ENCODE measurements at regions not wholly inside any gene's neighbourhood (a gene's known extent, or its start where the extent isn't known, plus 50 kb on each side); places are given as distances from the start of the nearest gene placed in this dataset.
A peak's percentile ranks its signal among the peaks of the same experiment; 100 is the strongest.

GRCh38 chr1:8133657-8134430 lies 107.7 kb upstream of the ERRFI1 start:
- no peaks in the 10 kb centered on the region for H3K36me3 ChIP-seq (ENCODE audit: low read depth, low read length)
- BruUV-seq (replicated peaks), result no TSS peak
- H3K27ac ChIP-seq (ENCODE audit: low read length), result peak overlapping the region; percentile 53
- H3K4me2 ChIP-seq (ENCODE audit: low read length), result peak overlapping the region; percentile 27
- no peak overlapping the region for H3K4me3 ChIP-seq (ENCODE audit: low read length)
- intact Hi-C loops (cut with micrococcal nuclease), result no loop called here
- DNase-seq (peak; percentile 40), ATAC-seq (peak; percentile 66)
- H3K9me2 ChIP-seq (replicated peaks; ENCODE audit: low read length), result no peaks in the 10 kb centered on the region
- 0 out of 2 replicates have a peak overlapping the region, but pooled peaks have one; percentile 20 for H3K9ac ChIP-seq (ENCODE audit: low read length)
- H2AFZ ChIP-seq (ENCODE audit: low read length), result no peak overlapping the region
- H3K79me2 ChIP-seq (ENCODE audit: low read length), result no peaks in the 10 kb centered on the region
- peaks cover 34% of the 10 kb centered on the region for H3K4me1 ChIP-seq (ENCODE audit: insufficient read depth, low read length)
- TF ChIP-seq EZH2phosphoT487 (IDR thresholded peaks at IDR 0.05; ENCODE audit: borderline replicate concordance, low read length), result no peak
- TF ChIP-seq EZH2 (IDR thresholded peaks at IDR 0.05; ENCODE audit: low read length, unreplicated experiment), result no peak
- TF ChIP-seq, protein P1, sequence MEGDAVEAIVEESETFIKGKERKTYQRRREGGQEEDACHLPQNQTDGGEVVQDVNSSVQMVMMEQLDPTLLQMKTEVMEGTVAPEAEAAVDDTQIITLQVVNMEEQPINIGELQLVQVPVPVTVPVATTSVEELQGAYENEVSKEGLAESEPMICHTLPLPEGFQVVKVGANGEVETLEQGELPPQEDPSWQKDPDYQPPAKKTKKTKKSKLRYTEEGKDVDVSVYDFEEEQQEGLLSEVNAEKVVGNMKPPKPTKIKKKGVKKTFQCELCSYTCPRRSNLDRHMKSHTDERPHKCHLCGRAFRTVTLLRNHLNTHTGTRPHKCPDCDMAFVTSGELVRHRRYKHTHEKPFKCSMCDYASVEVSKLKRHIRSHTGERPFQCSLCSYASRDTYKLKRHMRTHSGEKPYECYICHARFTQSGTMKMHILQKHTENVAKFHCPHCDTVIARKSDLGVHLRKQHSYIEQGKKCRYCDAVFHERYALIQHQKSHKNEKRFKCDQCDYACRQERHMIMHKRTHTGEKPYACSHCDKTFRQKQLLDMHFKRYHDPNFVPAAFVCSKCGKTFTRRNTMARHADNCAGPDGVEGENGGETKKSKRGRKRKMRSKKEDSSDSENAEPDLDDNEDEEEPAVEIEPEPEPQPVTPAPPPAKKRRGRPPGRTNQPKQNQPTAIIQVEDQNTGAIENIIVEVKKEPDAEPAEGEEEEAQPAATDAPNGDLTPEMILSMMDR (conservative IDR thresholded peaks at IDR 0.05; ENCODE audit: low read depth, low read length), result no peak
- H4K20me1 ChIP-seq (ENCODE audit: low read length), result no peaks in the 10 kb centered on the region
- H3F3A ChIP-seq (ENCODE audit: low read length, unreplicated experiment), result peaks cover 5% of the 10 kb centered on the region
- ChIA-PET CTCF (interaction anchor here (0.7 kb wide), 1 partner anchor 219 kb away, joined by 4 read pairs; no protein-coding TSS in a partner anchor), POLR2A (ENCODE audit: unreplicated experiment) (interaction anchor here (0.7 kb wide), 2 partner anchors 17 to 42 kb away, joined by 13 to 17 read pairs; no protein-coding TSS in a partner anchor)
- H3K27me3 ChIP-seq (ENCODE audit: low read length), result no peaks in the 10 kb centered on the region
- H3K9me3 ChIP-seq (ENCODE audit: low read length), result no peaks in the 10 kb centered on the region

DNA sequence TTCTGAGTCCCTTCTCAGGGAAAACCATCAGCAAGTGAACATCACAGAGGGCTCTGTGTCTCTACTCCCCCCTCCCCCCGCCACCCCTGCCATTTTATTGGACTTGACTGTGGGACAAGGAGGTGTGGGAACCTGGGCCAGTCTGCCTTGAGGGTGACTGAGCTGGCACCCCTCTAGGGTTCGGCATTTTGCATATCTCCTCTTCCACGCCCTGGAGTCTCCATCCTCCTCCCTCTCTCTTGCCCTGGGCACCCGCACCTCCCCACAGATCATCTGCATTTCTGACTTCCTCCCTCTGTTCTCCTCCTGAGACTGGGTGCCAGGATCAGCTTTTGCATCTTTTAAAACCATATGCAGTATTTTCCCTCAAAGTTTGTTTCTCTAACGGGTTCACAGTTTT lies 107.1 kb upstream of the ERRFI1 start:
- TF ChIP-seq EZH2phosphoT487 (IDR thresholded peaks at IDR 0.05; ENCODE audit: borderline replicate concordance, low read length), result no peak
- no peak for TF ChIP-seq EZH2 (IDR thresholded peaks at IDR 0.05; ENCODE audit: low read length, unreplicated experiment)
- TF ChIP-seq, protein P1 (conservative IDR thresholded peaks at IDR 0.05; ENCODE audit: low read depth, low read length), result no peak
- peak; percentile 57 for ATAC-seq
- Histone ChIP-seq H3F3A (ENCODE audit: low read length, unreplicated experiment) (peaks cover 5% of the 10 kb centered on the region), H3K79me2 (ENCODE audit: low read length) (no peaks in the 10 kb centered on the region), H3K27me3 (ENCODE audit: low read length) (no peaks in the 10 kb centered on the region), H3K9me2 (replicated peaks; ENCODE audit: low read length) (no peaks in the 10 kb centered on the region), H3K4me3 (ENCODE audit: low read length) (no peak overlapping the region), H3K9ac (ENCODE audit: low read length) (no peak overlapping the region), H2AFZ (ENCODE audit: low read length) (no peak overlapping the region), H4K20me1 (ENCODE audit: low read length) (no peaks in the 10 kb centered on the region), H3K9me3 (ENCODE audit: low read length) (no peaks in the 10 kb centered on the region), H3K27ac (ENCODE audit: low read length) (peak overlapping the region; percentile 53), H3K4me1 (ENCODE audit: insufficient read depth, low read length) (peaks cover 27% of the 10 kb centered on the region), H3K36me3 (ENCODE audit: low read depth, low read length) (no peaks in the 10 kb centered on the region), H3K4me2 (ENCODE audit: low read length) (peak overlapping the region; percentile 27; the same call in 1 of the 2 replicates)
- BruUV-seq (replicated peaks), result no TSS peak
- intact Hi-C loops (cut with micrococcal nuclease), result no loop called here
- POLR2A ChIA-PET (ENCODE audit: unreplicated experiment), result interaction anchor here (0.7 kb wide), 1 partner anchor 42 kb away, joined by 17 read pairs; no protein-coding TSS in a partner anchor
- DNase-seq, result no peak
- CTCF ChIA-PET, result no interaction called here

GRCh38 chr1:8127171-8127641 lies 101.1 kb upstream of the ERRFI1 start:
- no peak overlapping the region for H3K9ac ChIP-seq (ENCODE audit: low read length)
- no peaks in the 10 kb centered on the region for H3K9me2 ChIP-seq (replicated peaks; ENCODE audit: low read length)
- no peaks in the 10 kb centered on the region for H4K20me1 ChIP-seq (ENCODE audit: low read length)
- H3K79me2 ChIP-seq (ENCODE audit: low read length), result no peaks in the 10 kb centered on the region
- no peaks in the 10 kb centered on the region for H3F3A ChIP-seq (ENCODE audit: low read length, unreplicated experiment)
- ATAC-seq (no peak), DNase-seq (no peak)
- ChIA-PET CTCF (no interaction called here), POLR2A (ENCODE audit: unreplicated experiment) (no interaction called here)
- intact Hi-C loops (cut with micrococcal nuclease), result no loop called here
- no peak overlapping the region for H3K4me2 ChIP-seq (ENCODE audit: low read length)
- no peaks in the 10 kb centered on the region for H3K36me3 ChIP-seq (ENCODE audit: low read depth, low read length)
- peaks cover 9% of the 10 kb centered on the region for H3K9me3 ChIP-seq (ENCODE audit: low read length)
- no peak for TF ChIP-seq EZH2phosphoT487 (IDR thresholded peaks at IDR 0.05; ENCODE audit: borderline replicate concordance, low read length)
- TF ChIP-seq, protein P1 (conservative IDR thresholded peaks at IDR 0.05; ENCODE audit: low read depth, low read length), result no peak
- TF ChIP-seq EZH2 (IDR thresholded peaks at IDR 0.05; ENCODE audit: low read length, unreplicated experiment), result no peak
- H3K27ac ChIP-seq (ENCODE audit: low read length), result no peak overlapping the region
- H2AFZ ChIP-seq (ENCODE audit: low read length), result no peak overlapping the region
- H3K4me3 ChIP-seq (ENCODE audit: low read length), result no peak overlapping the region
- H3K4me1 ChIP-seq (ENCODE audit: insufficient read depth, low read length), result no peaks in the 10 kb centered on the region
- BruUV-seq (replicated peaks), result no TSS peak
- H3K27me3 ChIP-seq (ENCODE audit: low read length), result no peaks in the 10 kb centered on the region
